MM.1S (cell line): ENCODE measurements at regions not wholly inside any gene's neighbourhood (a gene's known extent, or its start where the extent isn't known, plus 50 kb on each side); places are given as distances from the start of the nearest gene placed in this dataset.

ENCODE experiments used
- DNase-seq: peaks from one replicate; pipeline ENCODE4 v3.0.0-alpha.2; 2015
- H2AFZ ChIP-seq: fragments of 300-600 bp; sonication (generic); 2 replicates; pipeline ENCODE4 v1.6.0; 2016; ENCODE audit warnings: antibody characterized with exemption, low read length
- H3F3A ChIP-seq: fragments of 300-600 bp; sonication (generic); 2 replicates; pipeline ENCODE4 v1.6.1; 2016; ENCODE audit warnings: mild to moderate bottlenecking, antibody characterized with exemption, low read length, moderate library complexity, mixed read lengths; ENCODE audit not compliant: insufficient read depth
- H3K27ac ChIP-seq: fragments of 300-600 bp; sonication (generic); 2 replicates; pipeline ENCODE4 v1.5.1; 2016; ENCODE audit warnings: mild to moderate bottlenecking, low read length
- H3K27me3 ChIP-seq: fragments of 300-600 bp; sonication (generic); replicated peaks from 2 replicates; pipeline ENCODE4 v1.6.0; 2016; ENCODE audit warnings: low read length; ENCODE audit not compliant: insufficient read depth
- H3K36me3 ChIP-seq: fragments of 300-600 bp; sonication (generic); replicated peaks from 2 replicates; pipeline ENCODE4 v1.6.1; 2016; ENCODE audit warnings: mild to moderate bottlenecking, low read length, mixed read lengths; ENCODE audit not compliant: insufficient read depth
- H3K4me1 ChIP-seq: fragments of 300-600 bp; sonication (generic); 2 replicates; pipeline ENCODE4 v1.6.1; 2016; ENCODE audit warnings: low read length, mixed read lengths
- H3K4me2 ChIP-seq: fragments of 300-600 bp; sonication (generic); 2 replicates; pipeline ENCODE4 v1.6.0; 2016; ENCODE audit warnings: low read depth, low read length
- H3K4me3 ChIP-seq: fragments of 300-600 bp; sonication (generic); 2 replicates; pipeline ENCODE4 v1.5.1; 2016; ENCODE audit warnings: low read length, mixed read lengths
- H3K79me2 ChIP-seq: fragments of 300-600 bp; sonication (generic); 2 replicates; pipeline ENCODE4 v1.6.1; 2016; ENCODE audit warnings: mixed run types, low read length, mixed read lengths
- H3K9ac ChIP-seq: fragments of 300-600 bp; sonication (generic); 2 replicates; pipeline ENCODE4 v1.6.1; 2016; ENCODE audit warnings: low read length, mixed read lengths
- H3K9me2 ChIP-seq: fragments of 300-600 bp; sonication (generic); replicated peaks from 2 replicates; pipeline ENCODE4 v1.6.1; 2016; ENCODE audit warnings: mild to moderate bottlenecking, low read length, mixed read lengths; ENCODE audit not compliant: insufficient read depth
- H3K9me3 ChIP-seq: fragments of 300-600 bp; sonication (generic); replicated peaks from 2 replicates; pipeline ENCODE4 v1.6.1; 2016; ENCODE audit warnings: mild to moderate bottlenecking, low read length, mixed read lengths; ENCODE audit not compliant: insufficient read depth
- H4K20me1 ChIP-seq: fragments of 300-600 bp; sonication (generic); 2 replicates; pipeline ENCODE4 v1.6.1; 2016; ENCODE audit warnings: mild to moderate bottlenecking, low read length, moderate library complexity, mixed read lengths; ENCODE audit not compliant: insufficient read depth
- EZH2 ChIP-seq: fragments of 300-600 bp; sonication (generic); optimal IDR thresholded peaks from 2 replicates; pipeline ENCODE3; 2017; ENCODE audit warnings: low read depth, mild to moderate bottlenecking, antibody characterized with exemption, low read length, mixed read lengths
- EZH2phosphoT487 ChIP-seq: fragments of 300-600 bp; sonication (generic); IDR thresholded peaks from 2 replicates; pipeline ENCODE4 v1.6.1; 2018; ENCODE audit warnings: antibody characterized with exemption, low read length
- TF ChIP-seq, protein P1 (sequence below): fragments of 300-600 bp; sonication (generic); IDR thresholded peaks from 2 replicates; pipeline ENCODE4 v1.5.1; 2016; ENCODE audit warnings: antibody characterized with exemption, low read length, mixed read lengths

GRCh38 chr2:35428548-35428947 is 927.0 kb upstream of the CRIM1 start:
- Histone ChIP-seq H3K9me3 (no peaks in the 10 kb centered on the region), H3K9me2 (no peaks in the 10 kb centered on the region), H3K27ac (no peak overlapping the region), H4K20me1 (no peaks in the 10 kb centered on the region), H3F3A (no peaks in the 10 kb centered on the region), H3K9ac (no peak overlapping the region), H3K4me2 (no peak overlapping the region), H3K4me1 (no peaks in the 10 kb centered on the region), H2AFZ (no peak overlapping the region), H3K79me2 (no peaks in the 10 kb centered on the region), H3K27me3 (no peaks in the 10 kb centered on the region), H3K36me3 (no peaks in the 10 kb centered on the region), H3K4me3 (no peak overlapping the region)
- DNase-seq: peak; percentile 62
- TF ChIP-seq, protein P1, sequence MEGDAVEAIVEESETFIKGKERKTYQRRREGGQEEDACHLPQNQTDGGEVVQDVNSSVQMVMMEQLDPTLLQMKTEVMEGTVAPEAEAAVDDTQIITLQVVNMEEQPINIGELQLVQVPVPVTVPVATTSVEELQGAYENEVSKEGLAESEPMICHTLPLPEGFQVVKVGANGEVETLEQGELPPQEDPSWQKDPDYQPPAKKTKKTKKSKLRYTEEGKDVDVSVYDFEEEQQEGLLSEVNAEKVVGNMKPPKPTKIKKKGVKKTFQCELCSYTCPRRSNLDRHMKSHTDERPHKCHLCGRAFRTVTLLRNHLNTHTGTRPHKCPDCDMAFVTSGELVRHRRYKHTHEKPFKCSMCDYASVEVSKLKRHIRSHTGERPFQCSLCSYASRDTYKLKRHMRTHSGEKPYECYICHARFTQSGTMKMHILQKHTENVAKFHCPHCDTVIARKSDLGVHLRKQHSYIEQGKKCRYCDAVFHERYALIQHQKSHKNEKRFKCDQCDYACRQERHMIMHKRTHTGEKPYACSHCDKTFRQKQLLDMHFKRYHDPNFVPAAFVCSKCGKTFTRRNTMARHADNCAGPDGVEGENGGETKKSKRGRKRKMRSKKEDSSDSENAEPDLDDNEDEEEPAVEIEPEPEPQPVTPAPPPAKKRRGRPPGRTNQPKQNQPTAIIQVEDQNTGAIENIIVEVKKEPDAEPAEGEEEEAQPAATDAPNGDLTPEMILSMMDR: peak; percentile 66
- no peak for TF ChIP-seq EZH2
- TF ChIP-seq EZH2phosphoT487: no peak

DNA sequence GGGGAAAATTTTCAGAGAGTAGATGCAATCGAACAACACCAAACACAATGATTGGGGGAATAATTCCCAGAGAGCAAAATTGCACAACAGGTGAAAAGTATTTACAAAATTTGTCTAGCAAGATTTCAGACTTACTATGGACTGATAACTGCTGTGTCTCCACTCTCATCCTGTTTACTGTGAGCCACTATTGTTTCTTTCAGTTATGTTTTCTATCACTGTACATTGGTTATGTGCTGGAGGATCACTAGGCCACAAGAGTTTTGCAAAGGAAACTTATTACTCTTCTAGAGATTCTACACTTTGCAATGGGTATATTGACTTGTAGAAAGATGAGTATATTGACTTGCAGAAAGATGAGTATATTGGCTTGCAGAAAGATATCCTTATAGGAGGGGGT is 934.1 kb upstream of the CRIM1 start:
- H3K36me3 ChIP-seq: no peaks in the 10 kb centered on the region
- H3K4me2 ChIP-seq: no peak overlapping the region
- DNase-seq: peak; percentile 33
- no peak overlapping the region for H2AFZ ChIP-seq
- no peaks in the 10 kb centered on the region for H3K9me3 ChIP-seq
- H3K4me1 ChIP-seq: no peaks in the 10 kb centered on the region
- H3K79me2 ChIP-seq: no peaks in the 10 kb centered on the region
- H3K27me3 ChIP-seq: no peaks in the 10 kb centered on the region
- H3K4me3 ChIP-seq: no peak overlapping the region
- no peak overlapping the region for H3K27ac ChIP-seq
- H4K20me1 ChIP-seq: no peaks in the 10 kb centered on the region
- no peaks in the 10 kb centered on the region for H3F3A ChIP-seq
- H3K9me2 ChIP-seq: no peaks in the 10 kb centered on the region
- no peak for TF ChIP-seq EZH2
- no peak for TF ChIP-seq EZH2phosphoT487
- TF ChIP-seq, protein P1: no peak
- H3K9ac ChIP-seq: no peak overlapping the region

DNA sequence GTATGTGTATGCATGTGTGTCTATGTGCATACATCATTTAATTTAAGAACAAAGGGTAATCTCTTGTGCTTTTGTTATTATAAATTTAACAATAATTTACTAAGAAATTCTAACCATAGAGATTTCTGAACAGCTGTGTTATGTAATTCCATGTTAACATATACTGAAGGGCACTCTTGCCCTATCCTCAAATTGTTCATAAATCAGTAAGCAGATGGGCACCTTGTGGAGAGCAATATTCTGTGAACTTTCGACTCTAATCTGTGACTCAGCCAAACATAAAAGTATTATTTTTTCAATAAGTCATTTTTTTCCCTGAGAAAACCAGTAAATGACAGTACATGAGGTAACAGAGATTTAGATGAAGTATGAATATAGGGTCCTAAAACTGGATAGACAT is 938.3 kb upstream of the CRIM1 start:
- no peak overlapping the region for H3K9ac ChIP-seq
- H3K36me3 ChIP-seq: no peaks in the 10 kb centered on the region
- H3K79me2 ChIP-seq: no peaks in the 10 kb centered on the region
- H3K27me3 ChIP-seq: no peaks in the 10 kb centered on the region
- no peak overlapping the region for H3K4me3 ChIP-seq
- H4K20me1 ChIP-seq: no peaks in the 10 kb centered on the region
- no peak overlapping the region for H3K4me2 ChIP-seq
- no peaks in the 10 kb centered on the region for H3K9me2 ChIP-seq
- H3K4me1 ChIP-seq: no peaks in the 10 kb centered on the region
- TF ChIP-seq EZH2phosphoT487 (no peak), EZH2 (no peak)
- TF ChIP-seq, protein P1: no peak
- H3K27ac ChIP-seq: no peak overlapping the region
- H2AFZ ChIP-seq: no peak overlapping the region
- no peak for DNase-seq
- H3K9me3 ChIP-seq: no peaks in the 10 kb centered on the region
- no peaks in the 10 kb centered on the region for H3F3A ChIP-seq
